D721Med (cell line): ENCODE measurements at regions not wholly inside any gene's neighbourhood (a gene's known extent, or its start where the extent isn't known, plus 50 kb on each side); places are given as distances from the start of the nearest gene placed in this dataset.
A peak's percentile ranks its signal among the peaks of the same experiment; 100 is the strongest.

Experiments
- DNase-seq: peaks from one replicate; pipeline ENCODE4 v3.0.0; 2011; ENCODE audit warnings: low spot score; ENCODE audit not compliant: insufficient read length
- FAIRE-seq: peaks from 2 replicates; lab custom pipeline; 2011; peaks lifted over from hg19 to GRCh38; lab: Jason Lieb, UNC
- TF ChIP-seq, protein P1 (sequence below): IDR thresholded peaks from 2 replicates; pipeline ENCODE4 v1.5.1; 2012; ENCODE audit warnings: mild to moderate bottlenecking, control low read depth; ENCODE audit not compliant: insufficient read depth; ENCODE audit errors: missing control alignments

DNA sequence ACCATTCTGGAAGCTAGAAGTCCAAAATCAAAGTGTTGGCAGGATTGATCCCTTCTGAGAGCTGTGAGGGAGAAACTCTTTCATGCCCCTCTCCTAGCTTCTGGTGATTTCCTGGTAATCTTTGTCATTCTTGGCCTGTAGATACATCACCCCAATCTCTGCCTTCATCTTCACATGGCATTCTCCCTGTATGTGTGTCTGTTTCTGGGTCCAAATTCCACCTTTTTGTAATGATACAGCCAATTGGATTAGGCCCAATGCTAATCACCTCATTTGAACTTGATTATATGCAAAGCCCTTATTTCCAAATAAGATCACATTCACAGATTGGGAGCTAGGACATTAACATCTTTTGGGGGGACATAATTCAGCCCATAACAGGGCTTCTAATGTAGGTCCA is 76.9 kb upstream of the MBIP start:
- DNase-seq (no peak), FAIRE-seq (no peak)
- TF ChIP-seq, protein P1, sequence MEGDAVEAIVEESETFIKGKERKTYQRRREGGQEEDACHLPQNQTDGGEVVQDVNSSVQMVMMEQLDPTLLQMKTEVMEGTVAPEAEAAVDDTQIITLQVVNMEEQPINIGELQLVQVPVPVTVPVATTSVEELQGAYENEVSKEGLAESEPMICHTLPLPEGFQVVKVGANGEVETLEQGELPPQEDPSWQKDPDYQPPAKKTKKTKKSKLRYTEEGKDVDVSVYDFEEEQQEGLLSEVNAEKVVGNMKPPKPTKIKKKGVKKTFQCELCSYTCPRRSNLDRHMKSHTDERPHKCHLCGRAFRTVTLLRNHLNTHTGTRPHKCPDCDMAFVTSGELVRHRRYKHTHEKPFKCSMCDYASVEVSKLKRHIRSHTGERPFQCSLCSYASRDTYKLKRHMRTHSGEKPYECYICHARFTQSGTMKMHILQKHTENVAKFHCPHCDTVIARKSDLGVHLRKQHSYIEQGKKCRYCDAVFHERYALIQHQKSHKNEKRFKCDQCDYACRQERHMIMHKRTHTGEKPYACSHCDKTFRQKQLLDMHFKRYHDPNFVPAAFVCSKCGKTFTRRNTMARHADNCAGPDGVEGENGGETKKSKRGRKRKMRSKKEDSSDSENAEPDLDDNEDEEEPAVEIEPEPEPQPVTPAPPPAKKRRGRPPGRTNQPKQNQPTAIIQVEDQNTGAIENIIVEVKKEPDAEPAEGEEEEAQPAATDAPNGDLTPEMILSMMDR = no peak

DNA sequence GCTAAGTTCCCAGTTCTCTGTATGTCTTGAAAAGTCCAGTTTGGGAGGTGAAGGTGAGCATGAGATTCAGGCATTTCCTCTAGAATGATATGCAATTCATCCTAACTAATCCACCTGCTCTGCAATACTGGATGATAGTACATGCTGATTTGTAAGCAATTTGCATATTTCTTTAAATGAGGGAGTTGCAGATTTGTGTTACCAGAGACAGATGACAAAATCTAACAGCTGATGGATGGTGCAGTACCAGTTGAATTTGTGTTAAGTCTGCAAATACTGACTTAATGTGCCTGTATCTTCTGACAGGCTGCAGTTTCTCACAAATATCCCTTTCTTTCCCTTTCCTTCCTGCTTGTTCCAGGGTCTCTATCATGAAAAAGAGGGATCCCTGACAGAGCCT is 76.4 kb upstream of the MBIP start:
- TF ChIP-seq, protein P1 = no peak
- no peak for FAIRE-seq
- DNase-seq = no peak

DNA sequence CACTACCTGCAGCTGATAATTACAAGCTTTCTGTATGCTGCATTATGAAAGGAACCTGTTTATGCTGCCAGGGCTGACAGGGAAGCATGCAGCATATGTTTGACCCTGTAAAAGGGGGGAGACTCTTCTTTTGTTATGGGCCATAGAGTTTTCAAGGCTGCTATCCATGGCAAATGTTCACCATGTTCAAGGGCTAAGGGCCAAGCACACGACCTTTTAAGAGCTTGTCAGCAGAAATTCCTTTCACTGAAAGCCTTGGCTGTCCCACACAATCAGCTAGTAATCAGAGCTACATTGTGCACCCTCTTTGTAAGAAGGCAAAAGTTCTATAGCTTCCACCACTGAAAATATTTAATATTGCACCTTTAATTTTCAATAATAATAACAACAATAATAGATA is 74.2 kb upstream of the MBIP start:
- no peak for DNase-seq
- TF ChIP-seq, protein P1 = no peak
- no peak for FAIRE-seq

DNA sequence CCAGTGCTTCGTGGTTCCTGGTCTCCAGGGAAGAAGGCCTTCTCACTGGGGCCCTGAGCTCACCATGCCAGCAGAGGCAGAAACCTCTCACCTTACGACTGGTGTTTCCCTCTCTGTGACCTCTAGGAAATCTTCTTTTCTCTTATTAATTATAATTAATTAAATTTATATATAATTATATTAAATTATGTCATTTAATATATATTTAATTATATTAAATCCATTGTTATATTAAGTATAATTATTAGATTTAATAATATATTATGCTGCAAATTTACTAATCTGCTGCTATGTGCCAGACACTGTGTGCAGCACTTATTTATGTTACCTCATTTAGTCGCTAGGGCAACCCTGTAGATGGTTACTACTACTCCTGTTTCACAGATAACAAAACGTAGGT is 70.3 kb upstream of the MBIP start:
- DNase-seq = no peak
- FAIRE-seq = no peak
- TF ChIP-seq, protein P1 = no peak

DNA sequence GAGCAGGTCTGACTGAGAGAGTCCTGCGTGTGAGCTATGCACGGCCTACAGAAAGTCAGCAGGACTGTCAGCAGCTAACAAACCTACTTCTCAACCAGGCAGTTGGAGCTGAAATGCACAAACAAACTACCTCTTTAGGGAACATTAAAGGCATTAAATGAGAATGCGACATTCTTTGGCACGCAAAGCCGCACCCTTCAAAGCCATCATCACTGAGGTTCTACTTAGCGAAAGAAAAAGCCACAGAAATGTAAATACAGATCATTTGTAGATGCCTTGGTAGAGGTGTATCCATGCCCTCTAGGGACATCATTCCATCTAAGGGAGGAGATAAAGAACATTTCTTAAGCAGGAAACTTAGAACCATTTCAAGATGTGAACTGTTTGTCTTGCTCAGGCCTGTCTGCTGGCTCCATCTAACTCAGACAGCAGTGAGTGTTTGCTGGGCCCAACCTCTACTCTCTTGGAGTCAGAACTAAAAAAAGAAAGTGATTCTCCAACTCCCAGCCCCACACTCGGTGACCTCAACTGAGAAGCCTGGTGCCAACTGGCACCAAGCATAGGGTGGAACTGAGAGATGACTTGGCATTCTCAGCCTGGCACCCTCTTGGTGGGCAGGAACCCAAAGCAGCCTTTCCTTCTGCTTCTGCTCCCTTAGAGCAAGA is 63.5 kb upstream of the MBIP start:
- DNase-seq = no peak
- TF ChIP-seq, protein P1 = no peak
- FAIRE-seq = no peak

DNA sequence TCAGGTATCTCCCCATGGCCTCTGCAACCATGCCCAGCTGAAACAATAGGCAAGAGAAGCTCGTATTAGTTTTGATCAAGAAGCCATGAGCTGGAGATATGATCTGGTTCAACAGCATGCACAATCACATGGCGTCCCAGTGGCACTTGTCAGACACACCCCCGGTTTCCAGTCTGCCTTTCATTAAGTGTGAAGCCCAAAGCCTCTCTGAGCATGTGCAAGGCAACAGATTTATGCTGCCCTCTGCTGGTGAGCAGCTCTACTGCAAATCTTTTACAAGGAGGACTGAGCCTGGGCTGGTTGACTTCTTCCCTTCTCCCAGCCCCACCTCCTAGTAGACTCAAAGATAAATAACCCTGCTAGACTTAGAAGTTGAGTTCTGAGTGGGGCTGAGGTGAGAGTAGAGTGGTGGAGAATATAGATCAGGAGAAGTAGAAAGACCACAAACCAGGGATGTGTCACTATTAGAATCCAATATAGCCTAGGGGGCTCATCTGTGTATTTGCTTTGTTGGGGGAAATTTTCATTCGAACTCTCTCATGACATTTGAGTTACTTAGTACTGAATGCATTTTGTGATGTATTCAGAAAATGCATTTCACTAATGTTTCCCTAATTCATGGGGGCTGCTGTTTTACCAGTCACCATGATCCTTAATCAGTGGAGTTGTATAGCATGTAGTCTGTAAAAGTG is 53.7 kb upstream of the MBIP start:
- TF ChIP-seq, protein P1 = peak; percentile 86
- no peak for FAIRE-seq
- peak; percentile 11 for DNase-seq
